OCI-LY7 (cell line): ENCODE measurements at regions not wholly inside any gene's neighbourhood (a gene's known extent, or its start where the extent isn't known, plus 50 kb on each side); places are given as distances from the start of the nearest gene placed in this dataset.

Source experiments
- EZH2phosphoT487 ChIP-seq: fragments of 200-600 bp; sonication (generic); IDR thresholded peaks from 2 replicates; pipeline ENCODE4 v1.6.1; 2018; ENCODE audit warnings: low read depth, borderline replicate concordance, mild to moderate bottlenecking, mixed run types, antibody characterized with exemption, low read length, moderate library complexity, mixed read lengths
- TF ChIP-seq, protein P1 (sequence below): fragments of 200-600 bp; sonication (generic); conservative IDR thresholded peaks from 2 replicates; pipeline ENCODE4 v1.5.1; 2014; ENCODE audit warnings: mild to moderate bottlenecking, antibody characterized with exemption, low read length, moderate library complexity, mixed read lengths

DNA sequence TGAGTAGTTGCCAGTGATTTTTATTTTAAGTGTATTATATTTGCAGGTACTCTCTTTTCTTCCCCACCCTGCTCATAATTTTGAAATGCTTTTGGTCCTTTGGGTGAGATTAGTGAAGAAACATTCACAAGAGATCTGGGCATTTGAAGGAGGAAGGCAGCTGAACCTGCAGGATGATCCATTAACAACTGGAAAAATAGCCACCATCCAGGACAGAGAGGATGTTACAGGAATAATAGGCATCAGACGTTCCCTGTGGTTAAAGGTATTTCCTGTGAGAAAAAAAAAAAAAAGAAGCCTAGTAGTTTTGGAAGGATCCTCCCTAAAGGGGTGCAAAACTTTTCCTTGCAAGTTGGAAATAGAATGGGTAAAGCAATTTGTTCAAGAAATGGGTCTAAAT is 145.3 kb downstream of the SLC38A4 start:
- TF ChIP-seq, protein P1, sequence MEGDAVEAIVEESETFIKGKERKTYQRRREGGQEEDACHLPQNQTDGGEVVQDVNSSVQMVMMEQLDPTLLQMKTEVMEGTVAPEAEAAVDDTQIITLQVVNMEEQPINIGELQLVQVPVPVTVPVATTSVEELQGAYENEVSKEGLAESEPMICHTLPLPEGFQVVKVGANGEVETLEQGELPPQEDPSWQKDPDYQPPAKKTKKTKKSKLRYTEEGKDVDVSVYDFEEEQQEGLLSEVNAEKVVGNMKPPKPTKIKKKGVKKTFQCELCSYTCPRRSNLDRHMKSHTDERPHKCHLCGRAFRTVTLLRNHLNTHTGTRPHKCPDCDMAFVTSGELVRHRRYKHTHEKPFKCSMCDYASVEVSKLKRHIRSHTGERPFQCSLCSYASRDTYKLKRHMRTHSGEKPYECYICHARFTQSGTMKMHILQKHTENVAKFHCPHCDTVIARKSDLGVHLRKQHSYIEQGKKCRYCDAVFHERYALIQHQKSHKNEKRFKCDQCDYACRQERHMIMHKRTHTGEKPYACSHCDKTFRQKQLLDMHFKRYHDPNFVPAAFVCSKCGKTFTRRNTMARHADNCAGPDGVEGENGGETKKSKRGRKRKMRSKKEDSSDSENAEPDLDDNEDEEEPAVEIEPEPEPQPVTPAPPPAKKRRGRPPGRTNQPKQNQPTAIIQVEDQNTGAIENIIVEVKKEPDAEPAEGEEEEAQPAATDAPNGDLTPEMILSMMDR = no peak
- no peak for TF ChIP-seq EZH2phosphoT487
